GM18909 (cell line): ENCODE measurements at regions not wholly inside any gene's neighbourhood (a gene's known extent, or its start where the extent isn't known, plus 50 kb on each side); places are given as distances from the start of the nearest gene placed in this dataset.

Source experiments
- ATAC-seq: cut with Tn5 transposase; IDR thresholded peaks from one replicate; pipeline ENCODE4 v1.9.1; 2021; ENCODE audit warnings: mild to moderate bottlenecking; ENCODE audit not compliant: unreplicated experiment, poor library complexity

- ATAC-seq: no peak
Observed at GRCh38 chr2:117726747-117727146, 87.7 kb upstream of the DDX18 start.

- ATAC-seq: no peak
Observed at GRCh38 chr2:117737846-117738245, 76.6 kb upstream of the DDX18 start.

GRCh38 chr2:117738991-117739839 lies 75.3 kb upstream of the DDX18 start:
- ATAC-seq: no peak

GRCh38 chr2:117745537-117745936 lies 69.0 kb upstream of the DDX18 start:
- no peak for ATAC-seq

- ATAC-seq: no peak
Observed at GRCh38 chr2:117755768-117756167, 58.7 kb upstream of the DDX18 start.

GRCh38 chr2:117760916-117761315 lies 53.6 kb upstream of the DDX18 start:
- ATAC-seq: no peak

- ATAC-seq: no peak
Observed at GRCh38 chr2:117762454-117762853, 52.0 kb upstream of the DDX18 start.

- ATAC-seq: no peak
Observed at GRCh38 chr2:117763804-117764203, 50.7 kb upstream of the DDX18 start.
